ENCODE measurements at regions not wholly inside any gene's neighbourhood (a gene's known extent, or its start where the extent isn't known, plus 50 kb on each side); places are given as distances from the start of the nearest gene placed in this dataset.

DNA sequence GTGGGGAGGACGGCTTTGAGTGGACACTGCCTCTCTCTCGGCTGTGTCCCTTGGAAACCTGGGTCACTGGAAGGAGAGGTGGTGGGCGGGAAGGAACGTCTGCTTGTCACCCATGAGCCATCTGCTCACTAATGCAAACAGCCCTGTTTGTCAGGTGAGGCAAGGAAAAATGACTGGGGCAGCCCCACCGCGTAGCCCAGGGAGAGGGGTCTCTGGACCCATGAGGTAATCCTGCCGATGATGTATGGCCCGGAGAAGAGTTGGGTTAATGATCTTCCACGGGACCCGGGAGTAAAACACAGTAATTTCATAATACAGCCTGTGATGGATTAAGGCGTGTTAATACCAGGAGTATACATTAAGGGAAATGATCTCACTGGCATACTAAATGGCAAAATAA, 197.0 kb downstream of the CYLD start:
- H3K27ac ChIP-seq (ENCODE audit: low read depth, low read length): no peak overlapping the region
- H2BK120ac ChIP-seq (replicated peaks; ENCODE audit: low read depth, low read length): no peak overlapping the region
- no peak overlapping the region for H3K14ac ChIP-seq (ENCODE audit: insufficient read length)

More for the DNA sequence above, 197.0 kb downstream of the CYLD start:
- H3K18ac ChIP-seq (ENCODE audit: extremely low read depth, low read length): no peak overlapping the region
- H2BK12ac ChIP-seq (ENCODE audit: low read depth, low read length): no peak overlapping the region
- no peak overlapping the region for H2BK5ac ChIP-seq (ENCODE audit: low read depth, low read length)
- no peak overlapping the region; the same call in 1 of the 2 replicates for H4K8ac ChIP-seq (ENCODE audit: extremely low read depth, insufficient read depth, low read length)
- H3K4ac ChIP-seq (replicated peaks; ENCODE audit: insufficient read length, low read depth, low read length): no peak overlapping the region
- H3K23me2 ChIP-seq (ENCODE audit: low read depth, low read length): no peaks in the 10 kb centered on the region
- TF ChIP-seq RFX5 (IDR thresholded peaks at IDR 0.05; ENCODE audit: borderline replicate concordance, low read depth, low read length) (no peak), CHD2 (IDR thresholded peaks at IDR 0.05; ENCODE audit: low read length) (no peak), GABPA (IDR thresholded peaks at IDR 0.05; ENCODE audit: borderline replicate concordance, insufficient read depth, low read length) (no peak), CEBPB (IDR thresholded peaks at IDR 0.05; ENCODE audit: low read depth, low read length) (no peak)
- H4K5ac ChIP-seq (ENCODE audit: insufficient read length, low read depth, low read length): no peak overlapping the region
- no peaks in the 10 kb centered on the region for H3K36me3 ChIP-seq (ENCODE audit: control insufficient read depth in 2 of 4, insufficient read depth in 4 of 4, low read length in 3 of 4)
- no peaks in the 10 kb centered on the region for H3K79me2 ChIP-seq (ENCODE audit: control insufficient read depth in 1 of 2, insufficient read depth in 2 of 2, low read length in 2 of 2)
- no peak for FAIRE-seq
- 81% methylated on average over 10 of the region's 11 CpGs; no CpG with 5 or more reads in 1 of the 2 experiments for WGBS, 2 experiments (ENCODE audit: extremely low coverage in 1 of 2, insufficient coverage in 1 of 2, insufficient read length in 1 of 2, insufficient replicate concordance in 2 of 2, low coverage in 1 of 2, low lambda C conversion rate in 2 of 2, missing lambda C conversion rate in 1 of 2)
- H4K20me1 ChIP-seq (replicated peaks in 1 of 2; ENCODE audit: control insufficient read depth in 1 of 2, insufficient read depth in 2 of 2, low read length in 2 of 2): no peaks in the 10 kb centered on the region
- DNase-seq (ENCODE audit: low read depth in 1 of 2, low spot score in 2 of 2): no peak
- ChIA-PET CTCF (ENCODE audit: partially characterized antibody) (no interaction called here), POLR2A (ENCODE audit: partially characterized antibody) (no interaction called here)
- no peaks in the 10 kb centered on the region for H3K9me3 ChIP-seq (ENCODE audit: insufficient read depth in 2 of 2, low read depth in 1 of 2, low read length in 1 of 2)
- H3K4me3 ChIP-seq (ENCODE audit: extremely low read depth in 1 of 4, insufficient read depth in 2 of 4, low read depth in 3 of 4, low read length in 4 of 4): no peak overlapping the region
- H3K79me1 ChIP-seq (ENCODE audit: low read depth, low read length): no peaks in the 10 kb centered on the region
- no peak overlapping the region for H3K56ac ChIP-seq (replicated peaks; ENCODE audit: insufficient read length, low read depth, low read length)
- H3K9ac ChIP-seq (replicated peaks in 1 of 4; ENCODE audit: extremely low read depth in 1 of 4, low read depth in 3 of 4, low read length in 3 of 4): no peak overlapping the region
- H3K23ac ChIP-seq (ENCODE audit: insufficient read length): no peak overlapping the region
- no peak overlapping the region for H2AFZ ChIP-seq (ENCODE audit: low read length)
- H2BK15ac ChIP-seq (ENCODE audit: low read length): no peak overlapping the region
- no peak overlapping the region for H4K91ac ChIP-seq (replicated peaks; ENCODE audit: insufficient read length, low read length)
- H3K27me3 ChIP-seq (replicated peaks in 1 of 4; ENCODE audit: control insufficient read depth in 3 of 4, extremely low read depth in 1 of 4, insufficient read depth in 3 of 4, low read length in 3 of 4): no peaks in the 10 kb centered on the region
- no peak overlapping the region for H3K4me2 ChIP-seq (ENCODE audit: insufficient read depth in 1 of 2, low read depth in 2 of 2, low read length in 2 of 2)
- H3K4me1 ChIP-seq (replicated peaks in 1 of 4; ENCODE audit: control insufficient read depth in 3 of 4, insufficient read depth in 4 of 4, low read length in 3 of 4): no peaks in the 10 kb centered on the region
- H2AK5ac ChIP-seq (ENCODE audit: low read depth, low read length): no peak overlapping the region
- H2BK20ac ChIP-seq (ENCODE audit: low read length): no peak overlapping the region
